ENCODE measurements at regions not wholly inside any gene's neighbourhood (a gene's known extent, or its start where the extent isn't known, plus 50 kb on each side); places are given as distances from the start of the nearest gene placed in this dataset.
"Not testable (repeated sequence)": the region's sequence is repeated elsewhere in the genome, so short reads cannot be mapped to it uniquely, and the experiment has no call there.

GRCh38 chr5:7169240-7169878 lies 226.6 kb upstream of the ADCY2 start:
- Histone ChIP-seq H3K9me3 (peaks cover 2% of the 10 kb centered on the region; the same call in 1 of the 2 replicates), H3K4me3 (no peak overlapping the region), H3K27me3 (no peaks in the 10 kb centered on the region; the same call in 1 of the 2 replicates), H3K36me3 (no peaks in the 10 kb centered on the region)
- DNase-seq: no peak

DNA sequence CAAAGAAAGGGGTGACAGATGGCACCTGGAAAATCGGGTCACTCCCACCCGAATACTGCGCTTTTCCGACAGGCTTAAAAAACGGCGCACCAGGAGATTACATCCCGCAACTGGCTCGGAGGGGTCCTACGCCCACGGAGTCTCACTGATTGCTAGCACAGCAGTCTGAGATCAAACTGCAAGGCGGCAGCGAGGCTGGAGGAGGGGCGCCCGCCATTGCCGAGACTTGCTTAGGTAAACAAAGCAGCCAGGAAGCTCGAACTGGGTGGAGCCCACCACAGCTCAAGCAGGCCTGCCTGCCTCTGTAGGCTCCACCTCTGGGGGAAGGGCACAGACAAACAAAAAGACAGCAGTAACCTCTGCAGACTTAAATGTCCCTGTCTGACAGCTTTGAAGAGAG lies 225.2 kb upstream of the ADCY2 start:
- not testable (repeated sequence) for H3K27me3 ChIP-seq, H3K9me3 ChIP-seq, DNase-seq, H3K4me3 ChIP-seq, H3K36me3 ChIP-seq

- Histone ChIP-seq H3K4me3 (no peak overlapping the region), H3K36me3 (no peaks in the 10 kb centered on the region), H3K9me3 (no peaks in the 10 kb centered on the region), H3K27me3 (no peaks in the 10 kb centered on the region)
- DNase-seq: no peak
These were observed 216.6 kb upstream of the ADCY2 start for GRCh38 chr5:7179364-7179763.

DNA sequence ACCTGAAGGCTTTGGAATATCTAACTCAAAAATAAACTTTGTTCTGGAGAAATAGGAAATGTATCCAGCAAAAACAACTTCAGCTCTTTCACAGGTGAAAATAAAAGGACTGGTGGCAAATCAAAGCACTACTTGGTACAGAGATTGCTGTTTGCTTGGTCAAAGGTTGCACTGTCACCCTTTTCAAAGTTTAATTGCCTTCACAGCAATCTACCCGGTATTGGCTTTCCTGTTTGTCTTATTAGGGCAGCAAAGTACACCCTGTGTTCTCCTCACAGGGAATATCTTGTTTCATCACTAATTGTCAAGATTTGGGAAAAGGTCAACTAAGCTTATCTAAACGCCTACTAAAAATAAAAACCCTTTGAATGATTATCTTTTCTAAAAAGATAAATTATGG lies 214.1 kb upstream of the ADCY2 start:
- H3K27me3 ChIP-seq: no peaks in the 10 kb centered on the region
- no peak overlapping the region for H3K4me3 ChIP-seq
- no peak for DNase-seq
- H3K36me3 ChIP-seq: no peaks in the 10 kb centered on the region
- H3K9me3 ChIP-seq: no peaks in the 10 kb centered on the region

DNA sequence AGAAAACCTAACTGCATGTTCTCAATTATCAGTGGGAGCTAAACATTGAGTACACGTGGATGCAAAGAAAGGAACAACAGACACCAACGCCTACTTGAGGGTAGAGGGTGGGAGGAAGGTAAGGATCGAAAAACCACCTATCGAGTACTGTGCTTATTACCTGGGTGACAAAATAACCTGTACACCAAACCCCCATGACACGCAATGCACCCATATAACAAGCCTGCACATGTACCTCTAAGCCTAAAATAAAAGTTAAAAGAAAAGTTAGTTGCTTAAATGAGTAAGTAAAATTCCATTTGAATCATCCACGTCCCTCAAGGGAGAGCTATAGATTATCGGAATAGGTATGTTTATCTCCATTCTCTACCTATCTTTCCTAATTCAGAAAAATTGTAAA lies 210.2 kb upstream of the ADCY2 start:
- H3K9me3 ChIP-seq: no peaks in the 10 kb centered on the region
- no peak overlapping the region for H3K4me3 ChIP-seq
- no peaks in the 10 kb centered on the region for H3K36me3 ChIP-seq
- no peak for DNase-seq
- H3K27me3 ChIP-seq: no peaks in the 10 kb centered on the region

DNA sequence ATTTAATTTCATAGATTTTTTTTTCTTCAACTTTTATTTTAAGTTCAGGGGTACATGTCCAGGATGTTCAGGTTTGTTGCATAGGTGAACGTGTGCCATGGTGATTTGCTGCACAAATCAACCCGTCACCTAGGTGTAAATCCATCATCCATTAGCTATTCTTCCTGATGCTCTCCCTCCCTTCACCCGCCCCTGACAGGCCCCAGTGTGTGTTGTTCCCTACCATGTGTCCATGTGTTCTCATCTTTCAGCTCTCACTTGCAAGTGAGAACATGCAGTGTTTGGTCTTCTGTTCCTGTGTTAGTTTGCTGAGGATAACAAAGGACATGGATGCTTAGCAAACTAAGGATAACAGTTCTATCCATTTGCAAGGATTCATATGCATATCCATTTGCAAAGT lies 209.1 kb upstream of the ADCY2 start:
- Histone ChIP-seq H3K27me3 (no peaks in the 10 kb centered on the region), H3K36me3 (no peaks in the 10 kb centered on the region), H3K4me3 (no peak overlapping the region), H3K9me3 (no peaks in the 10 kb centered on the region)
- no peak for DNase-seq

DNA sequence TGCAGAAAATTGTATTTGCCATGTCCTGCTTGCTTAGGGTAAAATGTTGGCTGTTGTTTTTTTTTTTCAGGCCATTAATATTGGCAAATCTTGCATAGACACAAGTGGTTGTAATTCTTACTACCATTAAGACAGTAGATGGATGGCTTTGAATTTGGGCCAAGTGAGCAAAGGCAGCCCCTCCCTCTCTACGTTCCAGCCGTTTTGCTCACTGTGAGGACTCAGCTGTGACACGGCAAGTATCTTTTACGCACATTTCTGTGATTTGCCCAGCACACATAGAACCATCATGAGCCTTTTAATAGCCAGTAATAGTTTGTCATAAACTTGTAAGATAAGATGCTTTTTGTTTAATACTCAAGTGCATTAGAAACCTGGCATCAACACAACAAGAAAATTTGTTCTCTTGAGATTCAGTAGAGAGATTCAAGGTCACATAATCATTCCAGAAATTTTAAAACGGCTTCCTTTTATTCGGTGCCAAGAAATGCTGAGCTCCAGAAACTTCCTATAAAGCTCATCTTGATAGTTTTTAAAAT lies 205.2 kb upstream of the ADCY2 start:
- no peaks in the 10 kb centered on the region for H3K27me3 ChIP-seq
- no peaks in the 10 kb centered on the region for H3K9me3 ChIP-seq
- H3K4me3 ChIP-seq: no peak overlapping the region
- no peaks in the 10 kb centered on the region for H3K36me3 ChIP-seq
- no peak for DNase-seq

- DNase-seq: no peak
- H3K4me3 ChIP-seq: no peak overlapping the region
- H3K9me3 ChIP-seq: no peaks in the 10 kb centered on the region
- H3K27me3 ChIP-seq: no peaks in the 10 kb centered on the region
- no peaks in the 10 kb centered on the region for H3K36me3 ChIP-seq
These were observed 203.9 kb upstream of the ADCY2 start for GRCh38 chr5:7192016-7192415.

GRCh38 chr5:7202846-7203245 lies 193.1 kb upstream of the ADCY2 start:
- DNase-seq: no peak
- Histone ChIP-seq H3K9me3 (no peaks in the 10 kb centered on the region), H3K4me3 (no peak overlapping the region), H3K36me3 (no peaks in the 10 kb centered on the region), H3K27me3 (no peaks in the 10 kb centered on the region)

DNA sequence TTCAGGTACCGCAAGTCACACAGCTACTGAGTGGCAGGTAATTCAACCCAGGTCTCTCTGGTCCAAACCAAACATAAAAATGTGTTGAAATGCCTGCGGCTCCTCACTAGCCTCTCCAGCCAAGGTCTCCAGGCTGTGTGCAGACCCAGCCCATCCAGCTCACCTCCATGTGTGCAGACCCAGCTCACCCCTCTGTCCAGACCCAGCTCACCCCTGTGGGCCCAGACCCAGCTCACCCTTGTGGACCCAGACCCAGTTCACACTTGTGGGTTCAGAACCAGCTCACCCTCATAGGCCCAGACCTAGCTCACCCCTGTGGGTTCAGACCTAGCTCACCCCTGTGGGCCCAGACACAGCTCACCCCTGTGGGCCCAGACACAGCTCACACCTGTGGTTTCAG lies 188.0 kb upstream of the ADCY2 start:
- DNase-seq: no peak
- Histone ChIP-seq H3K27me3 (no peaks in the 10 kb centered on the region), H3K9me3 (no peaks in the 10 kb centered on the region), H3K36me3 (no peaks in the 10 kb centered on the region), H3K4me3 (no peak overlapping the region)

- no peak for DNase-seq
- H3K9me3 ChIP-seq: no peaks in the 10 kb centered on the region
- no peak overlapping the region for H3K4me3 ChIP-seq
- H3K27me3 ChIP-seq: no peaks in the 10 kb centered on the region
- H3K36me3 ChIP-seq: no peaks in the 10 kb centered on the region
These were observed 187.0 kb upstream of the ADCY2 start for GRCh38 chr5:7208938-7209337.

DNA sequence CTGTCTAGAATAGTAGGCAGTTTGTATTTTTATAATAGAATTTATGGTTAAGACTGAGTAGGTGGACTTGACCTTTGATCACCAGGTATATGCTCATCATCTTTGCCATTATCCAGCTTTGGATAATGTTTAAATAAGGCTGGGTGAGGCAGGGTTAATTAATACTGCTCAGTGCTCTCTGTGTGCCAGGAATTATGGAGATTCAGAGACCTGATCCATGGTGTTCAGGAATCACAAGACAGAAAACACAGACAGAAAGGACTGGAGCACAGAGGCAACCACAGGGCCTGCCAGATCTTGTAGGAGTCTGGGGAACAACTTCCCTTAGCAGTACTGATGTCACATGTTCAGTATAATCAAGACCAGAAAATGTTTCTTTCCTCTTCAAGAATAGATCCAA lies 186.3 kb upstream of the ADCY2 start:
- H3K27me3 ChIP-seq: no peaks in the 10 kb centered on the region; the same call in 1 of the 2 replicates
- no peak overlapping the region for H3K4me3 ChIP-seq
- no peaks in the 10 kb centered on the region for H3K36me3 ChIP-seq
- no peaks in the 10 kb centered on the region for H3K9me3 ChIP-seq
- no peak for DNase-seq

GRCh38 chr5:7210549-7210948 lies 185.4 kb upstream of the ADCY2 start:
- H3K4me3 ChIP-seq: no peak overlapping the region
- no peaks in the 10 kb centered on the region for H3K36me3 ChIP-seq
- H3K27me3 ChIP-seq: no peaks in the 10 kb centered on the region; the same call in 1 of the 2 replicates
- no peak for DNase-seq
- H3K9me3 ChIP-seq: no peaks in the 10 kb centered on the region

GRCh38 chr5:7213525-7213924 lies 182.4 kb upstream of the ADCY2 start:
- H3K4me3 ChIP-seq: no peak overlapping the region
- H3K9me3 ChIP-seq: no peaks in the 10 kb centered on the region
- H3K36me3 ChIP-seq: no peaks in the 10 kb centered on the region
- no peak for DNase-seq
- no peaks in the 10 kb centered on the region; the same call in 1 of the 2 replicates for H3K27me3 ChIP-seq

- H3K4me3 ChIP-seq: no peak overlapping the region
- DNase-seq: no peak
- no peaks in the 10 kb centered on the region for H3K9me3 ChIP-seq
These were observed 181.0 kb upstream of the ADCY2 start for GRCh38 chr5:7214906-7215416.

DNA sequence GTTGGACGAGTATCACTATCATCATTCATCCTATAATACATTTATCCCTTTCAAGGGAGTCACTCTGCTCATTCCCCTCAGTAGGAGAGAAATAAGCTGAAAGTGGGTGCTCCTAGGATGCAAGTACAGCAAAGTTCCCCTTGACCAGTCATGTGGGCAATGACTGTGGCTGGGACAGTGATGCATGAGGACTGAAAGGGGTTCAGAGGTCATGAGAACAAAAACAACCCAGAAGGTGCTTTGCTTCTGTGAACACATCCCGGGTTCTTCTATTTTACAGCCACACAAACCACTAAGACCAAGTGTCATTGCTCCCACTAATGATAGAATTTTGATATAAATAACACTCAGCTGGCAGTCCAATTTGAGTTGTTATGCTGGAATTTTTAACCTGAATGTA lies 177.8 kb upstream of the ADCY2 start:
- Histone ChIP-seq H3K9me3 (no peaks in the 10 kb centered on the region), H3K4me3 (no peak overlapping the region)
- no peak for DNase-seq

More at GRCh38 chr5:7214906-7215416, 181.0 kb upstream of the ADCY2 start:
- no peaks in the 10 kb centered on the region; the same call in 1 of the 2 replicates for H3K27me3 ChIP-seq
- no peaks in the 10 kb centered on the region for H3K36me3 ChIP-seq

DNA sequence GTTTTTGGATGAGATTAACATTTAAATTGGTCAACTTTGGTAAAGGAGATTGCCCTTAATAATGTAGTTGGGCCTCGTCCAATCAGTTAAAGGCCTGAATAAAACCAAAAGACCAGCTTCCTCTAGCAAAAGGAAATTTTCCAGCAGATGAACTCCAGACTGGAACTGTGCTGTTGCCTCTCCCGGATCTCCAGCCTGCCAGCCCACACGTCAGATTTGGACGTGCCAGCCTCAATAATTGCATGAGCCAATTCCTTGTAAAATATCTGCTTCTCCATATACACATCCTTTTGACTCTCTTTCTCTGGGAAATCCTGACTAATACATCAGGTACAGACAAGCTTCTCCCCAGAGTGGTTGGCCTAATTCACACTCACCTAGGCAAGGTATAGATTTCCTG lies 175.8 kb upstream of the ADCY2 start:
- Histone ChIP-seq H3K27me3 (no peaks in the 10 kb centered on the region), H3K9me3 (no peaks in the 10 kb centered on the region), H3K36me3 (no peaks in the 10 kb centered on the region), H3K4me3 (no peak overlapping the region)
- DNase-seq: no peak

More for the DNA sequence above, 177.8 kb upstream of the ADCY2 start:
- Histone ChIP-seq H3K27me3 (no peaks in the 10 kb centered on the region; the same call in 1 of the 2 replicates), H3K36me3 (no peaks in the 10 kb centered on the region)

- Histone ChIP-seq H3K36me3 (no peaks in the 10 kb centered on the region), H3K9me3 (no peaks in the 10 kb centered on the region), H3K4me3 (no peak overlapping the region), H3K27me3 (no peaks in the 10 kb centered on the region)
- no peak for DNase-seq
These were observed 174.9 kb upstream of the ADCY2 start for GRCh38 chr5:7221041-7221440.

Data from MG63 (cell line).